Large intestine (tissue), 3 donors: ENCODE measurements at regions not wholly inside any gene's neighbourhood (a gene's known extent, or its start where the extent isn't known, plus 50 kb on each side); places are given as distances from the start of the nearest gene placed in this dataset.
"Not testable (repeated sequence)": the region's sequence is repeated elsewhere in the genome, so short reads cannot be mapped to it uniquely, and the experiment has no call there.

Experiments
- DNase-seq, 2 donors: peaks; one replicate each; pipeline versions ENCODE4 v3.0.0 to v3.0.0-alpha.2; 2013
- H3K27ac ChIP-seq: one replicate; pipeline ENCODE4 v1.5.1; 2013; ENCODE audit warnings: low read length
- H3K27me3 ChIP-seq: 2 replicates; pipeline ENCODE4 v1.6.1; 2013; ENCODE audit warnings: low read length; ENCODE audit not compliant: control insufficient read depth, insufficient read depth
- H3K36me3 ChIP-seq: 2 replicates; pipeline ENCODE4 v1.6.1; 2013; ENCODE audit warnings: low read length; ENCODE audit not compliant: control insufficient read depth, insufficient read depth
- H3K4me1 ChIP-seq: one replicate; pipeline ENCODE4 v1.6.1; 2013; ENCODE audit warnings: low read length; ENCODE audit not compliant: control insufficient read depth, insufficient read depth
- H3K4me3 ChIP-seq: one replicate; pipeline ENCODE4 v1.5.1; 2013; ENCODE audit warnings: low read length
- H3K9me3 ChIP-seq: one replicate; pipeline ENCODE4 v1.6.1; 2013; ENCODE audit warnings: mild to moderate bottlenecking, low read depth, low read length, moderate library complexity; ENCODE audit not compliant: control insufficient read depth
- WGBS: methylation state at CpG from one replicate; pipeline ENCODE4 v1.1.5; 2013; ENCODE audit warnings: low lambda C conversion rate; ENCODE audit not compliant: insufficient coverage; 5-methylcytosine and 5-hydroxymethylcytosine counted together

GRCh38 chr1:215418876-215419447 lies 148.1 kb upstream of the KCTD3 start:
- 20% methylated on average over 1 of the region's 2 CpGs for WGBS
- DNase-seq: no peak
- H3K4me1 ChIP-seq: no peaks in the 10 kb centered on the region
- no peaks in the 10 kb centered on the region for H3K27me3 ChIP-seq
- no peaks in the 10 kb centered on the region for H3K36me3 ChIP-seq
- H3K9me3 ChIP-seq: no peaks in the 10 kb centered on the region
- no peak overlapping the region for H3K4me3 ChIP-seq
- H3K27ac ChIP-seq: no peak overlapping the region

- H3K27ac ChIP-seq: no peak overlapping the region
- DNase-seq: no peak
- no peaks in the 10 kb centered on the region for H3K36me3 ChIP-seq
- H3K9me3 ChIP-seq: no peaks in the 10 kb centered on the region
- H3K27me3 ChIP-seq: no peaks in the 10 kb centered on the region
- no peaks in the 10 kb centered on the region for H3K4me1 ChIP-seq
- no peak overlapping the region for H3K4me3 ChIP-seq
- WGBS: 100% methylated on average over 1 of the region's 1 CpG
Observed at GRCh38 chr1:215421744-215422143, 145.4 kb upstream of the KCTD3 start.

GRCh38 chr1:215423288-215423687 lies 143.8 kb upstream of the KCTD3 start:
- 56% methylated on average over 1 of the region's 2 CpGs for WGBS
- Histone ChIP-seq H3K27ac (no peak overlapping the region), H3K27me3 (no peaks in the 10 kb centered on the region), H3K4me1 (no peaks in the 10 kb centered on the region), H3K9me3 (no peaks in the 10 kb centered on the region), H3K4me3 (no peak overlapping the region), H3K36me3 (no peaks in the 10 kb centered on the region)
- no peak for DNase-seq

GRCh38 chr1:215425138-215425537 lies 142.0 kb upstream of the KCTD3 start:
- Histone ChIP-seq H3K4me1 (no peaks in the 10 kb centered on the region), H3K36me3 (no peaks in the 10 kb centered on the region), H3K27ac (no peak overlapping the region), H3K4me3 (no peak overlapping the region), H3K9me3 (no peaks in the 10 kb centered on the region), H3K27me3 (no peaks in the 10 kb centered on the region)
- 90% methylated on average over 2 of the region's 4 CpGs for WGBS
- DNase-seq: no peak

- no peak overlapping the region for H3K27ac ChIP-seq
- H3K9me3 ChIP-seq: no peaks in the 10 kb centered on the region
- H3K4me1 ChIP-seq: no peaks in the 10 kb centered on the region
- no peaks in the 10 kb centered on the region for H3K36me3 ChIP-seq
- no peaks in the 10 kb centered on the region for H3K27me3 ChIP-seq
- no peak overlapping the region for H3K4me3 ChIP-seq
- no peak for DNase-seq
Observed at GRCh38 chr1:215426101-215426500, 141.0 kb upstream of the KCTD3 start.

GRCh38 chr1:215432483-215433227 lies 134.4 kb upstream of the KCTD3 start:
- not testable (repeated sequence) for H3K27ac ChIP-seq, H3K27me3 ChIP-seq, H3K9me3 ChIP-seq, H3K4me3 ChIP-seq, DNase-seq, H3K36me3 ChIP-seq, H3K4me1 ChIP-seq
- WGBS: no CpG with 5 or more reads among the region's 6 CpGs

GRCh38 chr1:215433237-215433636 lies 133.9 kb upstream of the KCTD3 start:
- Histone ChIP-seq H3K9me3 (peaks cover 4% of the 10 kb centered on the region), H3K4me3 (no peak overlapping the region), H3K27me3 (no peaks in the 10 kb centered on the region), H3K27ac (no peak overlapping the region), H3K4me1 (no peaks in the 10 kb centered on the region), H3K36me3 (no peaks in the 10 kb centered on the region)
- no CpG with 5 or more reads among the region's 8 CpGs for WGBS
- DNase-seq: no peak

- Histone ChIP-seq H3K27me3 (no peaks in the 10 kb centered on the region), H3K4me3 (no peak overlapping the region), H3K9me3 (peaks cover 4% of the 10 kb centered on the region), H3K4me1 (no peaks in the 10 kb centered on the region), H3K27ac (no peak overlapping the region), H3K36me3 (no peaks in the 10 kb centered on the region)
- DNase-seq: no peak
Observed at GRCh38 chr1:215439549-215439948, 127.6 kb upstream of the KCTD3 start.

- DNase-seq: no peak
- Histone ChIP-seq H3K27me3 (no peaks in the 10 kb centered on the region), H3K4me1 (no peaks in the 10 kb centered on the region)
Observed at GRCh38 chr1:215444715-215445414, 122.2 kb upstream of the KCTD3 start.

GRCh38 chr1:215448014-215448413 lies 119.1 kb upstream of the KCTD3 start:
- H3K36me3 ChIP-seq, H3K9me3 ChIP-seq, H3K27ac ChIP-seq, H3K27me3 ChIP-seq, H3K4me1 ChIP-seq, H3K4me3 ChIP-seq, DNase-seq: not testable (repeated sequence)
- 100% methylated on average over 2 of the region's 6 CpGs for WGBS

More at GRCh38 chr1:215444715-215445414, 122.2 kb upstream of the KCTD3 start:
- no CpG with 5 or more reads among the region's 2 CpGs for WGBS
- H3K36me3 ChIP-seq: no peaks in the 10 kb centered on the region
- H3K9me3 ChIP-seq: no peaks in the 10 kb centered on the region
- H3K27ac ChIP-seq: no peak overlapping the region
- no peak overlapping the region for H3K4me3 ChIP-seq
